Adipocyte (in vitro differentiated cells): ENCODE measurements at regions not wholly inside any gene's neighbourhood (a gene's known extent, or its start where the extent isn't known, plus 50 kb on each side); places are given as distances from the start of the nearest gene placed in this dataset.

Experiments
- DNase-seq: peaks from one replicate; pipeline ENCODE4 v3.0.0-alpha.2; 2015; ENCODE audit warnings: low read depth
- H3K27me3 ChIP-seq: replicated peaks from 2 replicates; pipeline ENCODE4 v1.7.0; 2013; ENCODE audit warnings: mild to moderate bottlenecking, low read length, moderate library complexity; ENCODE audit not compliant: control insufficient read depth, insufficient read depth
- H3K36me3 ChIP-seq: 2 replicates; pipeline ENCODE4 v1.7.0; 2013; ENCODE audit warnings: low read length, mild to moderate bottlenecking, moderate library complexity; ENCODE audit not compliant: control insufficient read depth, insufficient read depth, severe bottlenecking
- H3K4me1 ChIP-seq: 2 replicates; pipeline ENCODE4 v1.7.0; 2013; ENCODE audit warnings: mild to moderate bottlenecking, low read length, moderate library complexity; ENCODE audit not compliant: control insufficient read depth, insufficient read depth
- H3K4me3 ChIP-seq: 2 replicates; pipeline ENCODE4 v1.7.0; 2013; ENCODE audit warnings: mild to moderate bottlenecking, low read length, moderate library complexity
- H3K9ac ChIP-seq: 2 replicates; pipeline ENCODE4 v1.7.0; 2013; ENCODE audit warnings: mild to moderate bottlenecking, low read length, moderate library complexity
- H3K9me3 ChIP-seq: 2 replicates; pipeline ENCODE4 v1.7.0; 2013; ENCODE audit warnings: mild to moderate bottlenecking, low read length, moderate library complexity; ENCODE audit not compliant: control insufficient read depth

DNA sequence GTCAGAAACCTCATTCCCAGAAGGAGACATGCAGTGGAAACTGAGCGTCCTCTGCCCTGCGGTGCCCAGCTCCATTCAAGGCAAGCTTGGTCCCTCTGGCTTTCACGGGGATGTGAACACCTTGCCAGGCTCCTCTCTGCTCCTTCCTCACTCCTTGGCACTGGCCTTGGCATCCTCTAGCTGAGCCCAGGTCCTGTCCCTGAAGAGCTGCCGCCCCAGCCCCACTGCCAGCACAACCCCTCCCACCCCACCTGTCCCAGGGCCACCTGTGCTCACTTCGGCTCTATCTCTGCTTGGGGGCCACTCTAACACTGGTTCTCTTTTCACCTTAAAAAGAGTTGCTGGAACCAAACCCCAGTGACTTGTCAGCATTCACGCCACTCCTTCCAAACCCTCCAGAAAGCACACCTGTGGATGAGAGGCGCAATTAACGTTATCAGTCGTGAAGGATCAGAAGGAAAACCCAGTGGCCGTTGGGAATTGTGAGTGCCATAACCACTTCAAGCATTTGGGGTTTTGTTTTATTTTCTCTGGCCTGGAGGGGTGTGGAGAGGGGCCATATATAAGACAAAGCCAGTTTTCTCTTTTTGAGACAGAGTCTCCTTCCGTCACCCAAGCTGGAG lies 103.7 kb downstream of the AXIN2 start:
- no peaks in the 10 kb centered on the region for H3K36me3 ChIP-seq
- peaks cover 6% of the 10 kb centered on the region for H3K27me3 ChIP-seq
- DNase-seq = no peak
- H3K4me1 ChIP-seq = peaks cover 48% of the 10 kb centered on the region
- H3K4me3 ChIP-seq = no peak overlapping the region
- H3K9me3 ChIP-seq = peaks cover 8% of the 10 kb centered on the region
- no peak overlapping the region for H3K9ac ChIP-seq

GRCh38 chr17:65457183-65457582 lies 104.3 kb downstream of the AXIN2 start:
- peaks cover 11% of the 10 kb centered on the region for H3K27me3 ChIP-seq
- H3K9ac ChIP-seq = no peak overlapping the region
- DNase-seq = no peak
- peaks cover 43% of the 10 kb centered on the region for H3K4me1 ChIP-seq
- peaks cover 4% of the 10 kb centered on the region for H3K9me3 ChIP-seq
- H3K36me3 ChIP-seq = no peaks in the 10 kb centered on the region
- no peak overlapping the region for H3K4me3 ChIP-seq

DNA sequence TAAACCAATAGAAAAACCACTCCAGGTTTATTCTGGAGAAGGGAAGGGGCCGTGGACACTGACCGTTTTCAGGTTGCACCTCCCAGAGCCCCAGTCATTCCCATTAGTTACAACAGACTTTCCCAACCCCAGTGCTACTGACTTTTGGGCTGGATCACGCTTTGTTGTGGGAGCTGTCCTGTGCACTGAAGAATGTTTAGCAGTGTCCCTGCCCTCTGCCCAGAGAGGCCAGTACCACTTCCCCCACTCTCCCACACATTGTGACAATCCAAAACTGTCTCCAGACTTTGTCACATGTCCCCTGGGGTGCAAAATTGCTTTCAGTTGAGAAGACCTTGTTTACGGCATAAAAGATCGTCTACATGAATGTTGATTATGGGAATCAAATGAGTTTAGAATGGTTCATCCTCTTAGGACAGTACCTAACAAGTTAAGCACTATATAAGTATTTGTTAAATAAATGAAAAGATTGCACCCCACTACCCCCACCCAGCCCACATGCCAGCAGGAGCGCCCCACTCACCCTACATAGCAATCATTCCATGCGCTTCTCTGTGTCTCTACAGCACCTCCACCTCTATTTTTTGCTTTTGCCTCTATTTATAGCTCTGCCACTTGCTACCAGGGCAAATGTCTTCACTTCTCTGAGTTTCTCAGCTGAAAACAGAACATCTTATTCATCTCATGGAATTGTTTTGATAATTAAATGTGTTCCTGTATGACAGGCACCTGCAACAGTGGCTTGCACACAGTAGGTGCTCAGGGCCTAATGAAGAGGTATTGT lies 104.9 kb downstream of the AXIN2 start:
- H3K4me3 ChIP-seq = no peak overlapping the region
- peaks cover 11% of the 10 kb centered on the region for H3K27me3 ChIP-seq
- no peaks in the 10 kb centered on the region for H3K36me3 ChIP-seq
- peaks cover 41% of the 10 kb centered on the region for H3K4me1 ChIP-seq
- DNase-seq = no peak
- no peak overlapping the region for H3K9ac ChIP-seq
- H3K9me3 ChIP-seq = peaks cover 3% of the 10 kb centered on the region

DNA sequence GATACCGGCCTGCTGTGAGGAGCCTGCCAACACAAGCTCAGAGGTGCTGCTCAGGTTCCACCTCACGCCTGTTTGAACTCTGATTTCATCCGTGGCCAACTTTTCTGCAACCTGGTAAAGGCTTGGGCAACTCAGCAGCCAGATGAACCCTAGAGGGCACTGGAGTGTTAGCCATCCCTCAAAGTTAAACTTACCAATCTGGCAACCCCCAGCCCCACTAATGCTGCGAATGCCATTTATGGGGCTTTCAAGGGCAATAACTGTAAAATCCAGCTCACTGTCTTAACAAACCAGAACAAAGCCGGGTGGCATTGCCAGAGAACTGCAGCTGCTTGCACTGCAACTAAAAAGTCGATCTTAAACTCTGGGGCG lies 105.5 kb downstream of the AXIN2 start:
- H3K27me3 ChIP-seq = peaks cover 17% of the 10 kb centered on the region
- peaks cover 35% of the 10 kb centered on the region for H3K4me1 ChIP-seq
- peak; percentile 36 for DNase-seq
- H3K9me3 ChIP-seq = peaks cover 3% of the 10 kb centered on the region
- H3K4me3 ChIP-seq = no peak overlapping the region
- H3K36me3 ChIP-seq = no peaks in the 10 kb centered on the region
- no peak overlapping the region for H3K9ac ChIP-seq

- Histone ChIP-seq H3K4me1 (peaks cover 29% of the 10 kb centered on the region), H3K9ac (no peak overlapping the region), H3K27me3 (peaks cover 19% of the 10 kb centered on the region), H3K36me3 (no peaks in the 10 kb centered on the region), H3K4me3 (no peak overlapping the region), H3K9me3 (peaks cover 3% of the 10 kb centered on the region)
- no peak for DNase-seq
These were observed 106.1 kb downstream of the AXIN2 start for GRCh38 chr17:65455154-65455971.

DNA sequence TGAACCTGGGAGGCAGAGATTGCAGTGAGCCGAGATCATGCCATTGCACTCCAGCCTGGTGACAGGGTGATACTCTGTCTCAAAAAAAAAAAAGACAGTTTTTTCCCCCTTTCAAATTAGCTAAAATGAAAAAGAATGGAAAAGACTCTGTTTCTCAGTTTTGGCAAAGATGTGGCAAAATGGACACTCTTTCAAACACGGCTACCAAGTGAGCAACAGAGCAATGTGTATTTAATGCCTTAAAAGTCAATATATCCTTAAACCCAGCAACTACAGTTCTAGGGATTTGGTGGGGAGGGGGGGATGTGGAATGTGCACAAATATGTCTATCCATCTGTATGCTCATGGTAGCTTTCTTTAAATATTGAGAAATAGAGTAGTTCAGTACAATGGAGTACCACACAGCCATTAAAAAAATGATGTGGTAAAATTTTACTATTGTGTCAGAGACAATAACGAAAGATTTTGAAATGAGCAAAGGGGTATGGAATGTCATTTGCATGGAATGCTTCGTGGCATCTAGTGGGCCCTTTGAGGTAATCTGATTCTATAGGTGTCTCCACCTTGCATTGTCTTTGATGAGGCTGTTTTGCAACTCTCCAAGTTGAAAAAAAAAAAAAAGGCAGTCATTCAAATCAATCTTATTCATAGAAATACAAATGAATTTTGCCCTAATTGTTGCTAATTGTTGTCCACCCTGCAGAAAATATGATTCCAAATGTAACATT lies 108.1 kb downstream of the AXIN2 start:
- H3K9me3 ChIP-seq = peaks cover 11% of the 10 kb centered on the region
- no peak overlapping the region for H3K4me3 ChIP-seq
- H3K9ac ChIP-seq = no peak overlapping the region
- H3K4me1 ChIP-seq = peaks cover 15% of the 10 kb centered on the region
- no peaks in the 10 kb centered on the region for H3K36me3 ChIP-seq
- no peak for DNase-seq
- H3K27me3 ChIP-seq = peaks cover 32% of the 10 kb centered on the region

DNA sequence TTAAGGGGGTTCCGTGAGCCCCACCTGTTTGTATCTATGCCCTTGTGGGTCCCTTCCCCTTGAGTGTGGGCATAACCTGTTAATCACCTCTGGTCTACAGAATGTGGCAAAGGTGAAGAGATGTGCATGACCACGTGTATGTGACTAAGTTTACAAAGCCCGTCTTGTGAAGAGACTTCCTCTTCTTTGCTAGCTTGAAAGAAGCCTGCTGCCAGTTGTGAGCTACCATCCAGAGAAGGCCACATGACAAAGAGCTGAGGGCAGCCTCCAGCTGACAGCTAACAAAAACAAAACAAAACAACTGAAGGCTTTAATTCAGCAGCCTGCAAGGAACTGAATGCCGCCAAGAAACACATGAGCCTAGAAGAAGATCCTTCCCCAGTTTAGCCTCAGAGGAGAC lies 112.0 kb downstream of the AXIN2 start:
- no peak overlapping the region for H3K9ac ChIP-seq
- H3K36me3 ChIP-seq = no peaks in the 10 kb centered on the region
- H3K9me3 ChIP-seq = peaks cover 11% of the 10 kb centered on the region
- no peak overlapping the region for H3K4me3 ChIP-seq
- no peak for DNase-seq
- H3K4me1 ChIP-seq = peaks cover 17% of the 10 kb centered on the region
- peaks cover 51% of the 10 kb centered on the region for H3K27me3 ChIP-seq

GRCh38 chr17:65447823-65448222 lies 113.6 kb downstream of the AXIN2 start:
- peaks cover 17% of the 10 kb centered on the region for H3K4me1 ChIP-seq
- no peak for DNase-seq
- H3K27me3 ChIP-seq = peaks cover 67% of the 10 kb centered on the region
- no peaks in the 10 kb centered on the region for H3K36me3 ChIP-seq
- no peak overlapping the region for H3K4me3 ChIP-seq
- no peak overlapping the region for H3K9ac ChIP-seq
- peaks cover 11% of the 10 kb centered on the region for H3K9me3 ChIP-seq

- Histone ChIP-seq H3K9me3 (peaks cover 11% of the 10 kb centered on the region), H3K4me1 (peaks cover 17% of the 10 kb centered on the region), H3K9ac (no peak overlapping the region), H3K27me3 (peaks cover 68% of the 10 kb centered on the region), H3K36me3 (no peaks in the 10 kb centered on the region), H3K4me3 (no peak overlapping the region)
- DNase-seq = no peak
These were observed 114.5 kb downstream of the AXIN2 start for GRCh38 chr17:65446838-65447526.

GRCh38 chr17:65446043-65446442 lies 115.4 kb downstream of the AXIN2 start:
- Histone ChIP-seq H3K4me1 (peaks cover 17% of the 10 kb centered on the region), H3K9ac (no peak overlapping the region), H3K9me3 (peaks cover 7% of the 10 kb centered on the region), H3K36me3 (no peaks in the 10 kb centered on the region), H3K27me3 (peaks cover 67% of the 10 kb centered on the region), H3K4me3 (no peak overlapping the region)
- DNase-seq = no peak
